HG02610 (cell line): ENCODE measurements at regions not wholly inside any gene's neighbourhood (a gene's known extent, or its start where the extent isn't known, plus 50 kb on each side); places are given as distances from the start of the nearest gene placed in this dataset.

Experiments used
- ATAC-seq: cut with Tn5 transposase; IDR thresholded peaks from one replicate; pipeline ENCODE4 v1.9.1; 2021; ENCODE audit warnings: mild to moderate bottlenecking, moderate library complexity; ENCODE audit not compliant: unreplicated experiment

DNA sequence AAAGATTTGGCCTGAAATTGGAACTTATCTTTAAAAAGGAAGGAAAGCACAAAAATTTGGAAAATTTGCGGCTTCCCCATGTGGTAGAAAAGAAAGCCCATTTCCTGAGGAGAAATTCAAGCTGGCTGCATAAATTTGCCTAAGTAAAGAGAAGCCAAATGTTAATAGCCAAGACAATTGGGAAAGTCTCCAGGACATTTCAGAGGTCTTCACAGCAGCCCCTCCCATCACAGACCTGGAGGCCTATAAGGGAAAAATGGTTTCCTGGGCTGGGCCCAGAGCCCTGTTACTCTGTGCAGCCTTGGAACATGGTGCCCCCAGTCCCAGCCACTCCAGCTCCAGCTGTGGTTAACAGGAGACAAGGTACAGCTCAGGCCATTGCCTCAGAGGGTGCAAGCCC, 736.5 kb downstream of the HACE1 start:
- no peak for ATAC-seq

- ATAC-seq: no peak
Observed at GRCh38 chr6:104118274-104118673, 741.4 kb downstream of the HACE1 start.

DNA sequence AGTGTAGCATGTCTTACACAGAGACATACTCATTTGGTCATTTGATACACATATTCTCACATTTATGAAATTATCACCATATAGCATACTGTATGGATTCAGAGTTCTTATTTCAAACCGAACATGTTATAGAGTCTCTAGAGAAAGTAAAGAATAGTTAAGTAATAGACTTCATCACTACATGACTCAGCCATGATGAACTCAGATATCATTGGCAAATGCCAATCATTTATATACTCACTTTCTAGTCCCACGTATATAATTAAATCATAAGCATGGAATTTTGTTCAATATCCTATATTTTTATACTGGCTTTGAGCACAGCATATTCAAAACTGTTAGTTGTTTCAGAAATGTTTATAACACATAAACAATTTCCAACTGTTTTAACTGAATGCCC, 749.9 kb downstream of the HACE1 start:
- ATAC-seq: no peak

DNA sequence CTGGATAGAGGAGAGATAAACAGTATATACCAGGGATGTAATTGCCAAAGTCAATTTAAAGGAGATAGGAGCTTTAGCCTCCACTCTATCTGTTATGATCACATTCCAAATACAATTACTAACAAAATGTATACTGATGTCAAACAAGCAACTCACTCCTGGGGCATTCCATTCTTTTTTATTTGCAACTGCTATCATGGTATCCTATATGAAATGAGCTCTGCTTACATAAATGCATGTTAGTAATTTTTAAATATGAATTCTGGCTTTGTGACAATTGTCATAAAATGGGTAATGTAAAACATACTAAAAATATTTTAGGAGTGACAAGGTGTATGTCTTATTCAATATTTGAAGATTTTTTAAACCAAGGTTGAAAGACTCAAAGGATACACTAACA, 751.1 kb downstream of the HACE1 start:
- no peak for ATAC-seq

- ATAC-seq: no peak
Observed at GRCh38 chr6:104095661-104096416, 763.9 kb downstream of the HACE1 start.

DNA sequence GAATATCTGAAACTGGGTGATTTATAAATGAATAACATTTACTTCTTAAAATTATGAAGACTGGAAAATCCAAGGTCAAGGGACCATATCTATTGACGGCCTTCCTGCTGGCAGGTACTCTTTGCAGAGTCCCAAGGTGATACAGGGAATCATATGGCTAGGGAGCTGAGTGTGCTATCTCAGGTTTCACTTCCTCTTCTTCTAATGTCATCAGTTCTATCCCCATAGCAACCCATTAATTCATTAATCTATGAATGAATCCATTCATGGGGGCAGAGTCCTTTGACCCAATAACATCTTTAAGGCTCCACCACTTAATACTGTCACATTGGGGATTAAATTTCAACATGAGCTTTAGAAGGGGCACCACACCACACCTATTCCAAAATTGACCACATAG, 772.0 kb downstream of the HACE1 start:
- ATAC-seq: peak; percentile 41

DNA sequence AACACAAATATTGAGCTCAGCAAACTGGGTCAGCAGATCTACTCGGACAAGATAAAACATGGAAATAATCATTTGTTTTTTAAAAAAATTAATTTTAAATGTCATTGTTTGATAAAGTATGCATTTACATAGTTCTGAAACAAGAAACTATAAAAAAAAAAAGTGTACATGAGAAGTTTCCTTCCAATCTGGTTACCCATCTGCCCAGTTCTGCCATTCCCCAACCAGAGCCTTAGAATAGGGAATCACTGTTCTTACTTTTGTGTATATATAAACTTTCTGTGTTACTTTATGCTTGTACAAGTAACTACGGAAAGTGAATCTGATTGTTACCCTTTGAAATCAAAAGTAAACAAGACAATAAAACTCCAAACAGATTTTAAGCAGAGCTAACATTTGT, 791.4 kb downstream of the HACE1 start:
- no peak for ATAC-seq

- no peak for ATAC-seq
Observed at GRCh38 chr6:104064876-104065275, 794.8 kb downstream of the HACE1 start.

DNA sequence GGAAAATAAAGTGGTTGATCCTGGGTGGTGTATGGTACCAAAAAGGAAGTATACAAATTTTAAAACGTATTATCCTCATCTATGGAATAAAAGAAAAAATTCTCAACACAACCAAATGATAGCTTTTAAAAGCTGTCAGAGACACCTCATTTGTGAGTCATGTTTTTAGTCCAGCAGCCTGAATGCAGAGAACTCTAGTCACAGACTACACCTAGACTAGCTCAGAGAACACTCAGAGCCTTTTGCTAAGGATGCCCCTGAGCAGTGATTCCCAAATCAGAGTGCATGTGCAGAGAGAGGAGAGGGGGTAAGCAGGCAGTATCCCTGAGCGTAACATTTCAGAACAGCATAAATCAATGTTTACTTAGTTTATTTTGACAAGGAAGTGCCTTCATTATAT, 809.3 kb downstream of the HACE1 start:
- ATAC-seq: no peak

- no peak for ATAC-seq
Observed at GRCh38 chr6:104046426-104046825, 813.3 kb downstream of the HACE1 start.

GRCh38 chr6:104031346-104031745, 828.4 kb downstream of the HACE1 start:
- ATAC-seq: no peak

DNA sequence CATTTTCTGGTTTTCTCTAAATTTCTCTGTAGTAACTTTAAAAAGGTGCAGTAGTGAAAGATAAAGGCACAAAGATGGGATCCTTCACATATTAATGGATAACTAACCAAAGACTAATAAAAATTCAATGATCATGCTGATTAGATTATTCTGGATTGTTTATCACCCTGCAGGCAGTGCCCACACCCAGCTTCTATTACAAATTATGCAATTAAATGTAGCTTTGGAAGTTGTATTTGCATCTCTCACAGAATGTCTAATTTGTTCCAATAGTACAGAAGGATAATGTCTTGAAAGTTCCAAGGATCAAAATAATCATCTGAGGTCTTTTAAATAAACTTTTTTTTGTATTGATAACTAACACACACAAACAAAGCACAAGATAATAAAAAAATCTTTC, 837.6 kb downstream of the HACE1 start:
- ATAC-seq: no peak

DNA sequence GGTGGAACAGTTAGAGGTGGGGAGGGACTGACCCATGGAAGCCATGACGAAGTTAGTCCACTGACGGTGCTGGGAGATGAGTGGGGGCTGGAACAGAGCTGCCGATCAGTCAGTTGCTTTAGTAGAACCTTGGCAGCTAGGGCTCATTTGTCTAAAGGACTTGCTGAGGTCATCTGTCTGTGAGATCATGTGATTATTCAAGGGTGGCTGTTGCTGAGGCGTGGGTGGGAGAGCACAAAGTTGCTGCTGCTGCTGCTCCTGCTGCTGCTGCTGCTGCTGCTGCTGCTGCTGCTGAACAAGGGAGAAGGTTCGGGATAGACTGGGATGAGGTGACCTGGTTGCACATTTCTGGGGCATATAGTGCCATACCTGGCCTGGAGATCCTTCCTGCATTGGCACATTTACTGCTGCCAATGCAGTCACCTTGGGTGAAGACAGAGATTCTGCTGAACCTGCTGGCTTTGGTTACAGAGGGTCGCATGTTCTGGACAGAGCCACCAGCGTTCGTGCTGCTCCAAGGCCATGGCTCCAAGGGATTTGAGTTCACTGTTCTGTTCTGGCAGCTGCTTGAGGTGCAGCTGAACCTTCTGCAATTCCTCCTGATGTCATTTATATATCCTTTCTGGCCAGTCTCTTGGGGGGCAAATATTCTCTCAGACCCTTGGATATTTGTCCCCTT, 840.5 kb downstream of the HACE1 start:
- no peak for ATAC-seq

DNA sequence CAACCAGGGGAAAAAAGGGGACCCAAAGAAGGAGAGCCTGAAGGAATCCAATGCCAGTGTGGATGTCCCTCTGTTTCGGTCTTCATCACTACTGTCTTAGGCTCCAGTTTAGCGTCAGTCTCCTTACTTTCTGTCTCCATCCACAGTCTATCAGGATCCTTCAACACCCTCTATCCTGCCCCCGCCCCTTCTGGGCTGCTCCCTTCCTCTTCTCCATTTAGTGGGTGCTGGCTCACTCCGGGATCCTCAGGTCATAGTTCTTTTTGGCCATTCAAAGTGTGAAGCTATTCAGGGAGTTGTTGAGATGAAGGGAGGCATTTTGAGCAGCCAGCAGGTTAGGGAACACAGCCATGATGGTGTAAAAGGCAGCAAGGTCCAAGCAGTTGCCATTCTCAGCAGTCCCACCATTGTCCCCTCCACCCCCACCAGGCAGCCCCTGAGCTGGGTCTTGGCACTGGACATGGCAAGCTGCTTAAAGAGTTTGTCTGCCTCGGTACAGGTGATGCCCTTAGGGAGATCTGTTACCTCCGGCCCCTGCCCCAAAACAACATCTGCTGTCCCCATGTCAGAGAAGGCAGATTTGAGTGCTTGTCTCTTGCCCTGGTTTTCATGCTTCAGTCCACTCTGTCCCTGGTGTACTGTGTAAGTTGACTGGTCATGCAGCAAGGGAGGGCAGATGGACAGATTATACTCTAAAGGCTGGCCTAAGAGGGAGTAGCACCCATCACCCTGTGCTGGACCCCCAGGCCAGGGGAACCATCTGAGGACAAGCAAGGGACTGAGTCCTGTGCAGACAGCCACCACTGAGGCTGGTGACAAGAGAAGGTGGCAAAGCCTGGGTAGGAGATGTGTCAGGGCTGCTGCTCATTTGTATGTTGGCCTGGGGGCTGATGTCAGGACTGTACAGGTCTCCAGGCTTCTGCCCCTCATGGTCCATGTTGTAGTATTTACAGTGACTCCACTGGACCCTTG, 842.0 kb downstream of the HACE1 start:
- no peak for ATAC-seq

GRCh38 chr6:104014163-104014959, 845.4 kb downstream of the HACE1 start:
- ATAC-seq: no peak

DNA sequence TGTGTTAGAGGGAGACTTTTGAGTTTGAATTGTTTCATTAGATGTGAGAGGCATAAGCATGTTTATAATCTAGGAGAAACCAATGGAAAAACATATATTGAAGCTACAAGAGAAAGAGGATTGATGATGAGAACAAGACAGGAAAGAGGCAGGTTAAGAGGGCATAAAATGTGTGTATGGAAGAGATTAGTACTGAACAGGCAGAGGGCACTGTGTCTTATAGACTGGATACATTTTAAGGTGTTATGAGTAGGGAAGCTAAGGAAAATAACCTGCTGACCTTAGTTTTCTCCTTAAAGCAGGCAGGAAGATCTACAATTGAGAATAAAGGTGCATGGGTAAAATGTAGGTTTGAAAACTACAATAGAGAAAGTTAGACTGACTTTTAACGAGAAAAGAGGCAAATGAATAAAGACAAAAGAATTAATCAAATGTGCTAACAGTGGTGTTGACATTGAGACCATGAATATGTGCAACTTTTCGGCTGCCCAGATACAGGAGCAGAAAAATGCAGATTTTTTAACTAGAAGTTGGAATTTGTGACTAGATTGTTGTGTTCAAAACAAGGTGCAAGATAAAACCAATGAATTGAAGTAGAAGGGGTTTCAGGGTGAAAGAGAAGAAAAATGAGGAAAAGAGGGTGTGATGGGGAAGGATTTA, 846.3 kb downstream of the HACE1 start:
- no peak for ATAC-seq

- ATAC-seq: no peak
Observed at GRCh38 chr6:104010897-104011296, 848.8 kb downstream of the HACE1 start.

DNA sequence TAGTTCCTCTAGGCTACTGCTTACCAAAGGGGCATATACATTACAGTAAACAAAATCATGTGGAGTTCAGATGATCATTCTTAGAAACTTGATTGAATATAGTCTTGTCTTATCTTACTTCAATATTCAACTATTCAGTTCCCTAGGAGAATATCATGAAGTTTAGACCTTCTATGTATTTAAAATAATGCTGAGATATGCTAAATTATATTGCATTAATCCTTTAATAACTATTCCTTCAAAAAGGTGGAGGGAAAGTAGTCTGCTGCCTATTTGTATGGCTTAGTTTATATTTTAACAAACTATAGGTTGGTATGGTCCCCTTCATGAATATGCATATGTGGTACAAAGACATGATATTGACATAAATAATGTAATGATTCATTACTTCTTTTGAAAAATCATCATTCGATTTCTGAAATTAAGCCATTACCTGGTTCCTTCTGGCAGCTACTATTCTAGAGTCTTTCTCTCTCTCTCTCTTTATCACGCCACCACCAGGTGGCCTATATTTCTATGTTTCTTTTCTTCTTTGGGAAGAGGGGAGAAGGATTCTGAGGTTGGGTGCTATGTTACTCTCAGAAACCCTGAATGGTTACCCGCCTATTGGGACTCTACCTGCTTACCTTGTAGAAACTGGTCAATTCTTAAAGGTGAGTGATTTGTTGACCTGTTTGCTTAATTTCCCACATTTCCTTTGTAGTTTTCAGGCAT, 855.8 kb downstream of the HACE1 start:
- ATAC-seq: no peak

- no peak for ATAC-seq
Observed at GRCh38 chr6:103995571-103995970, 864.1 kb downstream of the HACE1 start.

DNA sequence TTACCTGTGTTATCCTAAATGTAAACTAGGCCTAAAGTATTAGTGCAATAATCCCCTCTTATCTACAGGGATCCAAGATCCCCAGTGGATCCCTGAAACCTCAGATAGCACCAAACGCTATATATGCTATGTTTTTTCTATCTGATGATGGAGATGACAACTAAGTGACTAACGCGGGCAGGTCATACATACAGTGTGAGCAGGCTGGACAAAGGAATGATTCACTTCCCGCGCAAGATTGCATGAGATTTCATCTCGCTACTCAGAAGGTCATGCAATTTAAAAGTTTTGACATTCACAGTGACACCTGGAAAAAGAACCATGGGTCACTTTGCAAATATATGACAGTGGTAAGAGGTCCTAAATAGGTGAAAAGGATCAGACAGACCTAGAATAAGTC, 875.9 kb downstream of the HACE1 start:
- ATAC-seq: no peak
